ENCODE measurements at regions not wholly inside any gene's neighbourhood (a gene's known extent, or its start where the extent isn't known, plus 50 kb on each side); places are given as distances from the start of the nearest gene placed in this dataset.

- TF ChIP-seq CTCF (IDR thresholded peaks at IDR 0.05) (no peak), POLR2A (IDR thresholded peaks at IDR 0.05) (no peak)
Observed at GRCh38 chr1:81144240-81144825, 656.4 kb upstream of the ADGRL2 start.
